ENCODE measurements at regions not wholly inside any gene's neighbourhood (a gene's known extent, or its start where the extent isn't known, plus 50 kb on each side); places are given as distances from the start of the nearest gene placed in this dataset.

DNA sequence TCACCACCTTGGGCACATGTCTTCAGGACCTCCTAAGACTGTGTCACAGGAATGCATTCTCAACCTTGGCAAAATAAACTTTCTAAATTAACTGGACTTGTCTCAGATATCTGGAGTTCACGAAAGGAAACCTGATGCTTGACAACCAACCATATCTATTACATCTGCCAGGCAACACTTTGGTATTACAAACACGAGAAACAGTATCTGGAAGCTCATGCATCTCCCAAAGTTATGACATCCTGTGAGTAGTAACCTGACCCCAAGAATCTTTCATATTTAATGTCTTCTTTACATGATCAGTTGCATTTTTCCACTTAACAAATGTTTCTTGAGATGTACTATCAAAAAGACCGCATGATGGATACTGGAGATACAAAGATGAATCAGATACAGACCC, 465.3 kb upstream of the AGTR1 start:
- DNase-seq: no peak

DNA sequence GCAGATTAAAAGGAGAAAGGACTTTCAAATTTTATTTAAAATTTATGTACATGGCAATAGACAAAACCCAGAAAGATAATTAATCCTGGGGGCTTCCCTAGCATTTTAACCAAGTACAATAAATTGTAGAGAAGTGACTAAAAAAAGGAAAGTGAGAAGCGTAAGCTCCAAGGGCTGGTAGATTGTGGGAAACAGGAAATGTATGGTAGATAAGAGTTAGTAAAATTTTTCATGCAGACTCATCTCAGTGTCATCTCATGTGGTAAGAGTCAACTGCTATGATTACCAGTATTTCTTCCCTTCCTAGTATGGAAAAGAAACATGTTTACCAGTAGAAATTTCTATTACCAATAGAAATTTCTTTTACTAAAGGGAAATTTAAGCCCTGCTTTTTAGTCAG, 464.3 kb upstream of the AGTR1 start:
- no peak for DNase-seq

DNA sequence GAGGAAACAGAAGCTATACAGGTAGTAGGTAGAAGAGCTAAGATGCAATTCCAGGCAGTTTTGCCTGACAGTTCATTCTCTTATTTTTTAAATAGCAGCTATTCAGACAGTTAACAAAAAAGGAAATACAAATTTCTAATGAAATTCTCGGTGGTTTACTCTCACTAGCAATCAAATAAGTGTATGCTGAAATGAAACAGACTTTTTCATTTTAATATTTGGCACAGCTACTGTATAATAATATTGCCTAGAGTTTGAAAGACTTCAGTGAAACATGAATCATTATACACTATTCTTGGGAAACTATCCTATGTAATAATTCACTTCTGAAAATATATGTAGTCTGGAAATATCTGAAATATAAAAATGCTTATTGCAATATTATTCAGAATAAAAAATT, 463.2 kb upstream of the AGTR1 start:
- no peak for DNase-seq

DNA sequence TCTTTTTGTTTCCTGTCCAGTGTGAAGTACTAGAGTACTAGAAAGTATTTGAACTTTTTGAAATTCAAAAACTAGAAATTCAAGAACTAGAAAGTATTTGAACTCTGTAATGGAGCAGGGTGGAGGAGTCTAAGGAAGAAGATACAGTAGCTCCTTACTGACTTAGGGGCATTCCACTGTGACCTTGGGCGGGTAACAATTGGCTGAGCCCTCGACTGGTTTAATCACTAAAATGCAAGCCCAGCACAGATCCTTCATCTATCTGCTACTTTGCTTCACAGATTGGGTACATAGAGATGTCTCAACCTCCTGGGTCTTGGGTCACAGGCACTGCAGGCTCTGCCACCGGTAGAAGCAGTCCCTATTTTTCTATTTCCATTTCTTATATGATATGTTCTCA, 462.1 kb upstream of the AGTR1 start:
- no peak for DNase-seq

DNA sequence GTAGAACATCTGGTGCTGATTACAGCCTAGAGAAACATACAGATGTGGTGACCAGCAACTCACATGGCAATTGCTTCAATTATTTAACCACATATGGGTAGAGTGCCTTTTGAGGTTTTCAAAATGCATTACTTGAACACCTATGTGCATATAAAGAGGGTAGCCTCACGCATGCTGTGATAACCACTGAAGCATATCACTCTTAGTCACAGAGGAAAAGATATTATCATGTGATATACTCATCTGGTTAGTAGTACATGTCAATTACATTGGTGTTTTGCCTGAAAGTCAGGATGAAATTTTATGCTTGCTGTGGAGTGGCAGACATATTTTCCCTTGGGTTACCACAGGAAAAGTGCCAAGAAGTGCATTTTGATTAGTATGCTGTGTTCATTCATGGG, 459.3 kb upstream of the AGTR1 start:
- DNase-seq: no peak

DNA sequence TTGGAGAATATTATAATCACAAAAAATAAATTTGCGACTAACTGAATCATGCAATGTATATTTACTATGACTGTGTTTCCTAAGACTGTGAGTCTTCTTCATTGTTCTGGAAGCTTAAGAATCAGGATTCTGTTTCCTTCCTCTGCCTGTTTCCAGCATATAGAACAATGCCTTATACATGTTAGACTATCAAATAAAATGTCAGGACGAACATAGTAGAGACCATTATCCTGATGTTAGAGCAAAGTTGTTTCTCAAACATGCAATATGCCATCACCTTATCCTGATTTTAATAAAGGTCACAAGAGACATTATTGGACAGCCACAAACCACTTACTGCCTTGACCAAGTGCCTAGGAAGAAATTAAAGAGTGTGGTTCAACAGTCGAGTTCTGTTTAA, 457.4 kb upstream of the AGTR1 start:
- no peak for DNase-seq

DNA sequence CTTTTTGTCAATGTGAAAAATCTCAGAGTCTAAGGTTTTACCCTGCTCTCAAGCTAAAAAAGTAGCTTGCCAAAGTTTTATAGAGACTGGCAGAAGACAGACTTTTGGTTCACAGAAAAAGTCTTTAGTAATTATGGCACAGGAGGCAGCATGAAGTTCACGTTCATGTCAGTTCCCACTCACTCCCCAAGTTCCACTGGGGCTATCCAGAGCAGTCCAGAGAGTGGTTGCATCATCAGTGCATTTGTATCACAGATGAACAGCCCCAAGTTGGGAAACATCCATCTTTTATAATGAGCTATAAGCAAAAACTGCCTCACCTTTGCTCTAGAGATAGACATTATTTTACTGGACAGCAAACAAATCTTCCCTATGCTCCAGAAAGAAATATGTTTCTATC, 454.1 kb upstream of the AGTR1 start:
- DNase-seq: no peak

DNA sequence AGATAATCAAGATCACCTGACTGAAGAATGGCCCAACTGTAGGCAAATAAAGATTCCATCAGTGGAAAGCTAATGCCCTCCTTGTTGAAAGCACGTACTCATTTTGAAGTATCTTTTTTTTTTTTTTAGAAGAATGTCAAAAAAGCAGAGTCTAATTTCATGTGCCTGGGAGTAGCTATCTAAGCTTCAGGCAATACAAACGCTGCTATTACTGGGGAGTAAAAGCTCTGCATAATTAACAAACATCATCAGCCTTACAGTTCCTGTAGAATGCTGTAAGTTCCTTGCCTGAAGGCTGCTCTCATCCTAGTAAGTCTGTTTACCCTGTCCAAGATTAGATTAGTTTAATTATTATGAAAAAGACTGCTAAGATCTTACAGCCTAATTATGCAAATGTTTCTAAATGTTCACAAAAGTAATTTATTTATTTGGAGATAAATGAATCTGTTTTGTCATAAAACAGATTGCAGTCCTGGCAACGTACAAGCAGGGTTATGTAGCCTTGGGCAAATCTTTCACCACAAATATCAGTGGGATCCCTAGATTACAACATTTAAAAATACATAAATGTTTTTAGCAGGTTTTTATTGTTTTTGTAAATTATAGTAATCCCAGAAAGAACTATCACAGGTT, 451.3 kb upstream of the AGTR1 start:
- no peak for DNase-seq

DNA sequence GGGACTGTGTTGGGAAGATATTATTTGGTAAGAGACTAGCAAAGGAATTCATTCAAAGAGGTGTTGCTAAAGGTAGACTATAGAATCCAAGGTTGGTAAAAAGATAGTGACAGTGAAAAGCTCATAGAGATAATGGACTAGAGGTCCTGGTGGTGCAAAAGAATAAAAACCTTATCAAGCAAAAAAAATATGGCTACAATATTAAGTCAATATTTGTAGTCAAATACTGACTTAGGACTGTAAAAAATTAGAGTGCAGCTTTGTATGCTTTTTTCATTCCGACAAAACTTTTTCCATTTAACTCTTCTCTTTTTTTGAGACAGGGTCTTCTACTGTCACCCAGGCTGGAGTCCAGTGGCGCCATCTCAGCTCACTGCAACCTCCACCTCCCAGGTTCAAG, 444.0 kb upstream of the AGTR1 start:
- DNase-seq: no peak

DNA sequence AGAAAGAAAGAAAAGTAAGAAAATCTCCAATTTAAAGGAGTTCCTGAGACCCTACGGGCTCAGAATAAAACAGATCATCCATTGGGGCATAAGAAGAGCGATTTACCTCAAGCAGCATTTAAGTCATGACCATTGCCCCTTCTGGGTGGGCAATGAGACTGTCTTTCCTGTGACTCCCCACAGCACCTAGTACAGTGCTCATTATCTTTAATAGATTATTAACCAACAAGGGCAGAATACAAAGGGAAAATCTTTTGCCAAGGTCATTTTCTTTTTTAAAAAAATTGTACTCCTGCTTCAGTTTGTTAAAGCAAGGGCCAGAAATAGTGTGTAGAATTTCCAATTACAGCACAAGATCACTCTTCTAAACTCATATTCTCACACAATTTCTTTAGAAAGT, 443.3 kb upstream of the AGTR1 start:
- no peak for DNase-seq

DNA sequence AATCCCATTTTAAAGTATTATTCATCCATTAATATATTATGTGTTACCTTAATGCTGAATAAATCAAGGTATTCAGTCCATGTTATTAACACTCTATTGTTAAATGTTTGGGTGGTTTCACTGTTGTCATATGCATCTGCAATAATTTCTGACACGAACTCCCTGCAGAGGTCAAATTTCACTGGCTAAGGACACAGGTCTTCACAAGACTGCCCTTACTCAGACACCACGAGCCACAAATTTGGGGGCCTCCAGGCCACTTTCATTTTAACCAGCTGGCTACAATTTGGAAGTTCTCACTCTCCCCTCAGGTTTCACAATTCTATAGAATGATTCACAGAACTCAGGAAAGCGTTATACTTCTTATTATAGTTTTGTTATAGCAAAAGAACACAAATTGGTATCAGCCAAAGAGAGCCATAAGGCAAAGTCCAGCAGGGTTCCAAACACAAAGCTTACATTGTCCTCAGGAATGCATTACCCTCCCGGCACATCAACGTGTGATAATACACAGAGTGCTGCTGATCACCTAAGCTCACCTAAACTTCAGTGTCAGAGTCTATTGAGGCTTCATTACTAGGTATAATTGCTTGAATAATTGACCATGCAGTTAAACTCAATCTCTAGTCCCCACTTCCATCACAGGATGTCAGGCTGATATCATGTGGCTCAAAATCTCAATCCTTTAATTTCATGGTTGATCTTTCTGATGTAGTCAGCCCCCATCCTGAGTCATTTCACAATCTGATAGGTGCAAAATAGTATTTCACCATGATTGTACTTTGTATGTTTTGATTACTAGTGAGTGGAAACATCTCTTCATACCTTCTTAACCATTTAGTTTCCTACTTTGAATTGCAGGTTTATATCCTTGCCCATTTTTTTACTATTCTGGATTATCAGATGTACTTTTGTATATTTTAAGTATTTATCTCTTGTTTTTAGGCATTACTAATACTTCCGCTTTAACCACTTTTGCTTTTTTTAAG, 441.4 kb upstream of the AGTR1 start:
- DNase-seq: no peak

DNA sequence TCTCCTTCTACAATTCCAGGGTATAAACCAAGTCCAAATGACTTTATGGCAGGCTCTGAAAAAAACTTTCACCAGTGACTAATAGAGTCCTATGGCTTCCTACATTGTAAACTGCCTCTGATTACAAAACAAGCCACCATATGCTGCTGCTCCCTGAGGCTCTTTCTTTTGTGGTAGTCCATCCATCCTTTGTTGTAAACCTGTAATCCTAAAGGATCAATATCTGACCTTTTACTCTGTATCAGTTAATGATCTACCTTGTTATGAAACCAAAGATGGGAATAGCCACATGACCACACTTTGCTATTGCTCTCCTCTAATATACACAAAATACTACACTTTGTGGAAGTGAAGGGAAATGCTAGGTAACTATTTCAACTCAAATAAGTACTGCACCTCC, 434.7 kb upstream of the AGTR1 start:
- no peak for DNase-seq

DNA sequence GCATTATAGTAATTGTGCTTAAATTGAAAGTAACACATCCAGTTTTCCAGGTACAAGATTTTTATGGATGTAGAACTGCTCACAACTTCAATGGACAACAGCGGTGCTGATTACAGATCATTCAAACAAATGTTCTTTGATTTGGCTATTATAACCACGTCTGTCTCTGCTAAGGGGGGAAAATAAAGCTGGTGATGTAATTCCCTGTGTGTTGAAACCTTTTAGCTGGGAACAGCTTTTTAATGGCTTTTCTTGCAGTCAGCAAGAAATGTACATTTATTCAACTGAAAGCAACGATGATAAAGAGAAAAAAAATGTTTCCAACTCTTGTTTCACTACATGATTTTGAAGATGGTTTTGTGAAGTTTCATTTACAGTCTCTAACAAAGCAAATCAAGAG, 431.9 kb upstream of the AGTR1 start:
- no peak for DNase-seq

DNA sequence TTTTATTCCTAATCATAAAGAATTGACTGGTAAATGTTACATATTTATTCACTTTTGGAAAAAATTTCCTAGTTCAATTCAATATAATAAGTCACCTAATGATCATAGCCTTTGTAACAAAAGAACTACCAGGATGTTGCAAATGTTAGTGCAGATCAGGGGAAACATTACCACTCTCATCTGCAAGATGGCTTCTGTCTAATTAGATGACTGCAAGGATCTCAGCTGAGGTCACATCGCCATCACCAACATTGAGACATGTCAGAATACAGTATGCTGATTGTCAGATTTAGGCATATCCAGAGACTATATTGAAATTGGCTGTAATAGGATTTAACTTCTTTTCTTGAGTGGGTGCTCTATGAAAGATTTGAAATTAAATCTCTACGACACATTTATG, 431.4 kb upstream of the AGTR1 start:
- DNase-seq: no peak

DNA sequence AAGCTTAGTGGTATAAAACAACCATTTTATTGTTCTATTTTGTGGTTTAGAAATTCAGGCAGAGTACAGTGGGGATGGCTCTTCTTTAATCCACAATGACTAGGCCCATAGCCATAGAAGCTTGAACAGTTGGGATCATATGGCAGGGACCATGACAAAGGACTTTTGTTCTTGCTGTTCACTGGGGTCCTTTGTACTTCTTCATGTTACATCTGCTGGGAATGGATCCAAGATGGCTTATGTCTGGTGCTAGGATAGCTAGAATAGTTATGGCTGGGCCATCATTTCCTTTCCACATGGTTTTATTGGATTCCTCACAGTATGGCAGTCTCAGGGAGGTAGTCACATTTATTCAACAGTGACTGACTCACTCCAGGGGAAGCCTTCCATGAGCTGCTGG, 427.9 kb upstream of the AGTR1 start:
- no peak for DNase-seq

DNA sequence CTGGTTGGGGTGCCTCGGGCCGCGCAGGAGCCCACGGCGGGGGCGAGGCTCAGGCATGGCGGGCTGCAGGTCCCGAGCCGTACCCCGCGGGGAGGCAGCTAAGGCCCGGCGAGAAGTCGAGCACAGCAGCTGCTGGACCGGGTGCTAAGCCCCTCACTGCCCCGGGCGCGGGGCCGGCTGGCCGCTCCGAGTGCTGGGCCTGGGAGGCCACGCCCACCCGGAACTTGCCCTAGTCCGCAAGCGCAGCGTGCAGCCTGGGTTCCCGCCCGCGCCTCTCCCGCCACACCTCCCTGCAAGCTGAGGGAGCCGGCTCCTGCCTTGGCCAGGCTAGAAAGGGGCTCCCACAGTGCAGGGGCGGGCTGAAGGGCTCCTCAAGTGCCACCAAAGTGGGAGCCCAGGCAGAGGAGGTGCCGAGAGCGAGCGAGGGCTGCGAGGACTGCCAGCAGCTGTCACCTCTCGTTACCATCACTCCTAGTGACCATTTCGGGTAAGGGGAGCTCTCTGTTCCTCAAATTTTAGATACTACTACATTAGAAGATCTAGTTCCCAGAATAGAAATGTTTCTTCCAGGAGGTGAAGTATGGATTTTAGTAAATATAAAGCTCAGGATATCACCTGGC, 417.0 kb upstream of the AGTR1 start:
- DNase-seq: no peak

DNA sequence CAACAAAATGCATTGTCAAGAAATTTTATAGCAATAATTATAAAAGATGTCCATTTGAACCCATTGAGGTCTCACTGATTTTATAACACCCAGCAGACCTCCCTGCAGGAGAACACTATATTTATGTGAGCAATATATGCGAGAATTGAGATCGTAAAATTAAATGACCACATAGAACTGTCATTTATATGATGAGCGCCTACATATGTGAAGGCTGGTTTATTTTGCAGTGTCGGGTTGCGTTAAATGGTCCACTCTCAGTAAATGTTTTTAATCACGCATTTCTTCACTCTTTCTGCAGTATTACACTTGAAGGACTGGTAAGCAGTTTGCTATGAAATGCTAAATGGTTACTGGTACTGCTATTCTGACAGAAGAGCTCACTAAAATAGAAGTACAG, 408.5 kb upstream of the AGTR1 start:
- DNase-seq: no peak

DNA sequence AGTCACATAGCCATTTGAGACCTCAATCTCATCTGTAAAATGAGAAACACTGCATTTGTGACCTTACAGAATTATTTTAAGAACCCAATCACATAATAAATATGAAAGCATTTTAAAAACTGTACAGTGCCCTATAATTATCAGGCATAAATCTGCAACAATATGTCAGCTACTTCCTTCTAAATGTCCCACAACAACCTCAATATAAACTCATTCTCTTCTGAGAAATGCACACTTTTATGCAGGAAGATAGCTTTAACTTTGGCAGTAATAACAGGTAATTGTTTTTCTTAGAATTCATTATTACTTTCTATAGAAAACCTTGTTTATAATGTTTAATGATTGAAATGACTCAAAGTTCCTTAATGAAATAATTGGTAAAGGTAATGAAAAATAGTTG, 400.7 kb upstream of the AGTR1 start:
- DNase-seq: no peak

DNA sequence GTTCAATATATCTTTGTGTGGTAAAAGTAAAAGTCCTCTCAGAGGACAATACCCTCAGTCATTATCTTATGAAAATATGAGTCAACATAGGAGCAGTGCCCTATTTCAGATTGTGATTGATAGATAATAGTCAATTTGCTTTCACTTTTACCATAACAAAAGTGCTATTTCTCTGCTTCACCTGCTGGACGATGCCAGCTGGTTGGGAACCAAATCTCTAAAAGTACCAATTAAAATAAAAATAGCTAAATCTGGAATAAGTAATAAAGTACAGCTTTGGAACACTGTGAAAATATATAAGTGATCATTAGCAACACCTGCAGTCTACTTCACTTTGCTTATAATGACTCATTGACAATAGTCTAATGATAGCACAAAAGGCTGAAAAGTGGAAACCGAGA, 390.3 kb upstream of the AGTR1 start:
- DNase-seq: no peak

DNA sequence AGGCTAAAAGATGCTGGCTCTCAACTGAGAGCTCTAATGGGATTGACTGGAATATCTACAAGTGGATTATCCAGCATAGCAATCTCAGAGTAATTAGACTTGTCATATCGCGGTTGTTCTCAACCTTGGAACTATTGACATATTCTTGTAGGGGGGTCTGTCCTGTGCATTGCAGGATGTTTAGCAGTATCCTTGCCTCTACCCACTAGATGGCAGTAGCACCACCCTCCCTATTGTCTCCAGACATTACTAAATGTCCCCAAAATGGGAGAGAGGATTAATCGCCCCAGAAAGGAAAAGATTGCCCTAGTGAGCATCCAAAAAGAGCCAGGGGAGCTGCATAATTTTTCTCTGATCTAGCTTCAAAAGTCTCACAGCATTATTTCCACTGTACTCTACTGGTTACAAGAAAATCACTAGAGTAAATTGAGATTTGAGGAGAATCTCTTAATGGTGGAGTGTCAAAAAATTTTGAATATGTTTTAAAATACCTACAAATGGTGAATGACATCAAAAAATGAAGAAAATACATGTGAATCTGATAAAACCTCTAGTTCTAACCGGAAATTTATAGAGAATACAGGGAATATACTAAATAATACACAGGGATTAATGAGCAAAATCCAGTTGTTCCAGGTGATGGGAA, 388.2 kb upstream of the AGTR1 start:
- peak in 1 of 2 experiments; percentile 27 for DNase-seq

DNA sequence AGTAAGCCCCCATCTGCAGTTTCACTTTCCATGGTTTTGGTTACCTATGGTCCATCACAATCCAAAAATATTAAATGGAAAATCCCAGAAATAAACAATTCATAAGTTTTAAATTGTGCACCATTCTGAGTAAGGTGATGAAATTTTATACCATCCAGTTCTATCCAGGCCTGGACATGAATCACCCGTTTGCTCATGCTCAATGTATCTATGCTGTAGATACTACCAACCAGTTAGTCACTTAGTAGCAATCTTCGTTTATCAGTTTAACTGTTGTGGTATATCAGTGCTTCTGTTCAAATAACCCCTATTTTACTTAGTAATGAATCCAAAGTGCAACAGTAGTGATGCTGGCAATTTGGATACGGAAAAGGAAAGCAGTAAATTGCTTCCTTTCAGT, 381.9 kb upstream of the AGTR1 start:
- no peak for DNase-seq

DNA sequence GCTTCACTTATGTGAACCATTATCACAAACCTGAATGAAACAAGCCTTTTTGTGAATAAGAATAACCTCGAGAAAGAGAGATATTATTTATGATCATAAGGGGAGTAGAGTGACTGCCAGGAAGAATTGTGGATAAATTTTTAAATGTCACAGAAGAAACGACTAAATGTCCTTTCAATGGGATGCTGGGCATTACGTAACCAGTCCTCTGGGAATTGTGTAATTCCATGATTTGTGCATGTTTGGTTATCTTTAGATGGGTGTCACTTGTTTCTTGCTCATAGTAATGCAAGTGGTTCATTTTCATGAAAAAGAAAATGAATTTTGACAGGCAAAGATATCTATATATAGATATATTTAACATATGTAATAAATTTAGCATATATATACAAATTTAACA, 379.5 kb upstream of the AGTR1 start:
- DNase-seq: no peak

DNA sequence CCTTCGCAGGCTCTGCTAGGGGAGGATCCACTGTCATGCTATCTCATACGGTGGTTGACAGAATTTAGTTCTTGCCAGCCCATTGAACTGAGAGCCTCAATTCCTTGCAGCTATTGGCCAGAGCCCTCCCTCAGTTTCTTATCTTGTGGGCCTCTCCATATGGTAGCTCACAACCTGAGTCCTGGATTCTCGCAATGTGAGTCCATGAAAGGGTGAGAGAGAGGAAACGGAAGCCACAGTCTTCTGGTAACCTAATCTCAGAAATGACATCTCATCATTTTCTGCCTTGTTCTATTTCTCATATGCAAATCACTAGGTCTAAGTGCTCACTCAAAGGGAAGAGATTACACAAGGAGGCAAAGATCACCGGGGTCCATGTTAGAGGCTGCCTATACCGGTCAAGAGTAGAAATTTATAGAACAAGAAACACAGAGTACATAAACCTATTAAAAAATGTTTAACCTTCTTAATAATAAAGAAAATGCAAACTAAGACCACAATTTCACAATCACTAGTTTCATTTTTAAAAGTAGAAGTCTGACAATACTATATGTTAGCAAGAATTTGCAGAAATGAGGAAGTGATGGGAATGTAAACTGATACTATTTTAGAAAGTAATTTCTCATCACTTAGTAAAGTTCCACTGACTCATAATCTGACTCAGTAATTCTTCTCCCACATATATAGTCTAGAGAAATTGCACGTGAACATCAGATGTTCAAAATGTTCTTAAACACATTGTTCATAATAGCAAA, 378.4 kb upstream of the AGTR1 start:
- DNase-seq: no peak
